GM23338 (cell line): ENCODE measurements at regions not wholly inside any gene's neighbourhood (a gene's known extent, or its start where the extent isn't known, plus 50 kb on each side); places are given as distances from the start of the nearest gene placed in this dataset.
"Not testable (repeated sequence)": the region's sequence is repeated elsewhere in the genome, so short reads cannot be mapped to it uniquely, and the experiment has no call there.

ENCODE experiments used
- ATAC-seq: fragments of 200-7000 bp; cut with Tn5 transposase; 3 replicates; pipeline ENCODE4 v1.9.1; 2020
- DNase-seq: peaks from one replicate; pipeline ENCODE4 v3.0.0-alpha.2; 2015; ENCODE audit warnings: low spot score
- H2AFZ ChIP-seq: fragments of 200-600 bp; sonication (generic); 2 replicates; pipeline ENCODE4 v1.8.0; 2016; ENCODE audit warnings: antibody characterized with exemption, mild to moderate bottlenecking, moderate library complexity
- H3F3A ChIP-seq: fragments of 200-600 bp; sonication (generic); replicated peaks from 2 replicates; pipeline ENCODE4 v1.8.0; 2017; ENCODE audit warnings: antibody characterized with exemption, mixed run types, low read depth
- H3K27ac ChIP-seq: fragments of 200-600 bp; sonication (generic); 2 replicates; pipeline ENCODE4 v1.6.1; 2016; ENCODE audit warnings: low read depth
- H3K27me3 ChIP-seq: fragments of 200-600 bp; sonication (generic); 2 replicates; pipeline ENCODE4 v1.8.0; 2016; ENCODE audit warnings: mild to moderate bottlenecking, mixed run types, moderate library complexity; ENCODE audit not compliant: insufficient read depth
- H3K36me3 ChIP-seq: fragments of 200-600 bp; sonication (generic); 2 replicates; pipeline ENCODE4 v1.8.0; 2016; ENCODE audit warnings: mild to moderate bottlenecking; ENCODE audit not compliant: insufficient read depth
- H3K4me1 ChIP-seq: fragments of 200-600 bp; sonication (generic); 2 replicates; pipeline ENCODE4 v1.8.0; 2016; ENCODE audit warnings: mild to moderate bottlenecking, moderate library complexity; ENCODE audit not compliant: insufficient read depth
- H3K4me2 ChIP-seq: fragments of 200-600 bp; sonication (generic); 2 replicates; pipeline ENCODE4 v1.7.1; 2017; ENCODE audit warnings: mixed run types
- H3K4me3 ChIP-seq: fragments of 200-600 bp; sonication (generic); 2 replicates; pipeline ENCODE4 v1.6.1; 2016; ENCODE audit warnings: mixed run types
- H3K79me2 ChIP-seq: fragments of 200-600 bp; sonication (generic); replicated peaks from 2 replicates; pipeline ENCODE4 v1.8.0; 2017; ENCODE audit warnings: mild to moderate bottlenecking; ENCODE audit not compliant: insufficient read depth
- H3K9me2 ChIP-seq: fragments of 200-600 bp; sonication (generic); 2 replicates; pipeline ENCODE4 v1.8.0; 2017; ENCODE audit not compliant: insufficient read depth
- H4K20me1 ChIP-seq: fragments of 200-600 bp; sonication (generic); replicated peaks from 2 replicates; pipeline ENCODE4 v1.8.0; 2017; ENCODE audit warnings: mild to moderate bottlenecking; ENCODE audit not compliant: insufficient read depth
- H3K27ac Mint-ChIP-seq: 2 replicates; pipeline ENCODE4 v1.8.0; 2020; ENCODE audit warnings: inconsistent platforms, mild to moderate bottlenecking, moderate library complexity, mixed read lengths
- H3K27me3 Mint-ChIP-seq: 3 replicates; pipeline ENCODE4 v1.8.0; 2022; ENCODE audit warnings: low read depth, mild to moderate bottlenecking, moderate library complexity, mixed read lengths, inconsistent platforms; ENCODE audit not compliant: insufficient read depth, poor library complexity
- H3K36me3 Mint-ChIP-seq: 3 replicates; pipeline ENCODE4 v1.8.0; 2021; ENCODE audit warnings: low read depth, mild to moderate bottlenecking, inconsistent platforms, moderate library complexity, mixed read lengths
- H3K4me1 Mint-ChIP-seq: 3 replicates; pipeline ENCODE4 v1.8.0; 2020; ENCODE audit warnings: mild to moderate bottlenecking, inconsistent platforms, mixed read lengths
- H3K4me3 Mint-ChIP-seq: 3 replicates; pipeline ENCODE4 v1.8.0; 2021; ENCODE audit warnings: moderate library complexity, mild to moderate bottlenecking, inconsistent platforms, mixed read lengths
- H3K9me3 Mint-ChIP-seq: 3 replicates; pipeline ENCODE4 v1.8.0; 2020; ENCODE audit warnings: moderate library complexity, mild to moderate bottlenecking, inconsistent platforms, mixed read lengths
- CREB1 ChIP-seq: fragments of 250-450 bp; sonication (Bioruptor Pico); IDR thresholded peaks from 2 replicates; pipeline ENCODE4 v1.5.0; 2020; ENCODE audit warnings: low read depth, mild to moderate bottlenecking, moderate library complexity
- CTCF ChIP-seq, 2 experiments: fragments of 200-600 bp in 1 of 2; sonication (generic) in 1 of 2; conservative IDR thresholded peaks; 2 replicates each; pipeline versions ENCODE4 v1.5.1 to v1.6.1; 2016 to 2017; ENCODE audit warnings: antibody characterized with exemption in 2 of 2, low read depth in 2 of 2, mild to moderate bottlenecking in 2 of 2, moderate library complexity in 1 of 2
- ETS1 ChIP-seq: IDR thresholded peaks from 2 replicates; pipeline ENCODE4 v1.6.1; 2016; ENCODE audit warnings: antibody characterized with exemption
- EZH2 ChIP-seq: fragments of 200-600 bp; sonication (generic); IDR thresholded peaks from one replicate; pipeline ENCODE4 v1.8.0; 2017; ENCODE audit warnings: antibody characterized with exemption, mild to moderate bottlenecking, low read depth; ENCODE audit not compliant: unreplicated experiment
- EZH2phosphoT487 ChIP-seq: fragments of 200-600 bp; sonication (generic); IDR thresholded peaks from one replicate; pipeline ENCODE4 v1.8.1; 2018; ENCODE audit warnings: antibody characterized with exemption; ENCODE audit not compliant: unreplicated experiment
- JUNB ChIP-seq: IDR thresholded peaks from one replicate; pipeline ENCODE4 v1.6.1; 2016; ENCODE audit warnings: antibody characterized with exemption; ENCODE audit not compliant: unreplicated experiment
- NANOG ChIP-seq: IDR thresholded peaks from 2 replicates; pipeline ENCODE4 v1.6.1; 2016; ENCODE audit warnings: antibody characterized with exemption, borderline replicate concordance
- POLR2AphosphoS5 ChIP-seq: IDR thresholded peaks from 2 replicates; pipeline ENCODE4 v1.6.1; 2016; ENCODE audit warnings: antibody characterized with exemption, low read depth
- STAT1 ChIP-seq: IDR thresholded peaks from one replicate; pipeline ENCODE4 v1.6.1; 2016; ENCODE audit warnings: antibody characterized with exemption; ENCODE audit not compliant: unreplicated experiment
- ZNF114 ChIP-seq: fragments of 250-450 bp; sonication (Bioruptor Pico); IDR thresholded peaks from 2 replicates; pipeline ENCODE4 v1.5.0; 2020; ENCODE audit warnings: mild to moderate bottlenecking, moderate library complexity

- Histone ChIP-seq H3F3A (no peaks in the 10 kb centered on the region), H3K4me2 (no peak overlapping the region), H3K36me3 (0 out of 2 replicates have a peak, but pooled peaks cover 5% of the 10 kb centered on the region), H3K27me3 (no peaks in the 10 kb centered on the region), H2AFZ (no peak overlapping the region), H3K9me2 (no peaks in the 10 kb centered on the region), H3K4me3 (no peak overlapping the region), H3K27ac (no peak overlapping the region), H4K20me1 (no peaks in the 10 kb centered on the region), H3K79me2 (no peaks in the 10 kb centered on the region), H3K4me1 (no peaks in the 10 kb centered on the region)
- no peak overlapping the region for H3K27ac Mint-ChIP-seq
- no peak for TF ChIP-seq NANOG
- no peak for TF ChIP-seq ETS1
- no peak for TF ChIP-seq ZNF114 (CRISPR knock-in tag)
- no peak for TF ChIP-seq CREB1 (CRISPR knock-in tag)
- TF ChIP-seq EZH2: no peak
- TF ChIP-seq STAT1: no peak
- TF ChIP-seq CTCF (conservative IDR thresholded peaks at IDR 0.05; ENCODE audit: low read depth in 2 of 2): no peak
- no peak for TF ChIP-seq JUNB
- H3K4me3 Mint-ChIP-seq: no peak overlapping the region
- peaks cover 96% of the 10 kb centered on the region for H3K9me3 Mint-ChIP-seq
- no peak for DNase-seq
- no peaks in the 10 kb centered on the region for H3K4me1 Mint-ChIP-seq
- H3K36me3 Mint-ChIP-seq: peaks cover 48% of the 10 kb centered on the region
- no peak for ATAC-seq
- no peaks in the 10 kb centered on the region for H3K27me3 Mint-ChIP-seq
These were observed 137.6 kb upstream of the PEG3 start for GRCh38 chr19:56978023-56978565.

- H2AFZ ChIP-seq, H3K27ac ChIP-seq, H3K79me2 ChIP-seq, H3K36me3 ChIP-seq, H3K27ac Mint-ChIP-seq, H3K4me3 ChIP-seq, DNase-seq, H3K27me3 ChIP-seq, H3K4me3 Mint-ChIP-seq, H3K4me2 ChIP-seq, H4K20me1 ChIP-seq, H3F3A ChIP-seq, H3K4me1 Mint-ChIP-seq, H3K27me3 Mint-ChIP-seq, H3K9me2 ChIP-seq, ATAC-seq, H3K4me1 ChIP-seq: not testable (repeated sequence)
- Mint-ChIP-seq H3K9me3 (peaks cover 98% of the 10 kb centered on the region), H3K36me3 (peaks cover 48% of the 10 kb centered on the region)
These were observed 139.5 kb upstream of the USP29 start for GRCh38 chr19:56980326-56980725.

GRCh38 chr19:56980906-56981305, 138.9 kb upstream of the USP29 start:
- Mint-ChIP-seq H3K27me3 (no peaks in the 10 kb centered on the region), H3K27ac (no peak overlapping the region), H3K36me3 (peaks cover 49% of the 10 kb centered on the region), H3K4me3 (no peak overlapping the region), H3K9me3 (peaks cover 98% of the 10 kb centered on the region), H3K4me1 (no peaks in the 10 kb centered on the region)
- Histone ChIP-seq H3F3A (no peaks in the 10 kb centered on the region), H3K4me3 (no peak overlapping the region), H3K36me3 (peaks cover 5% of the 10 kb centered on the region; the same call in 1 of the 2 replicates), H4K20me1 (no peaks in the 10 kb centered on the region), H3K4me2 (no peak overlapping the region), H3K27me3 (no peaks in the 10 kb centered on the region), H3K9me2 (no peaks in the 10 kb centered on the region), H3K27ac (no peak overlapping the region), H3K4me1 (no peaks in the 10 kb centered on the region), H2AFZ (no peak overlapping the region), H3K79me2 (no peaks in the 10 kb centered on the region)
- DNase-seq (no peak), ATAC-seq (no peak)
- no peak for TF ChIP-seq POLR2AphosphoS5
- TF ChIP-seq JUNB: no peak
- no peak for TF ChIP-seq NANOG
- TF ChIP-seq CREB1 (CRISPR knock-in tag): no peak
- no peak for TF ChIP-seq CTCF (conservative IDR thresholded peaks at IDR 0.05; ENCODE audit: low read depth in 2 of 2)
- TF ChIP-seq EZH2phosphoT487: no peak
- no peak for TF ChIP-seq STAT1
- TF ChIP-seq EZH2: no peak
- no peak for TF ChIP-seq ETS1
